Stimulated activated CD8-positive, alpha-beta memory T cell treated with anti-CD3 and anti-CD28 coated beads, Interleukin-4, amount 100 ng/mL, for 24 hours (primary cell): ENCODE measurements at regions not wholly inside any gene's neighbourhood (a gene's known extent, or its start where the extent isn't known, plus 50 kb on each side); places are given as distances from the start of the nearest gene placed in this dataset.

ENCODE experiments used
- DNase-seq: peaks from one replicate; pipeline ENCODE4 v3.0.0-alpha.2; 2020; ENCODE audit warnings: low read depth

DNA sequence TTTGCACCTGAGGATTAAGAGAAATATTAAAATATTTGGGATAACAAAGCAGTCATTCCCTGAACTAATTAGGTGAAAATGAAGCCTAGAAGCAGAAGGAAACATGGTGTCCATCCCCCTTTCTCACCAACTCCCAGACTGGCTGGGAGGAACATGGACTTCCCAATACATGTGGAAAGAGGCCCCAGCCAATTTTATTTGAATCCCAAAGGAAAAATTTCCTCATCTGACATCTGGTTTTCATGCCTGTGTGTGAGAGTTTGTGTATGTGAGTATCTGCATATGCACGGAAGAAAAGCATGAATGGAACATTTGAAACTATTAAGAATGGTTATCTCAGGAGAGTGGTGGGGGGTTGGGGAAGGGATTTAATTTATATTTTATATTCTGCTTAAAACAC, 84.3 kb downstream of the COPS8 start:
- DNase-seq = no peak

DNA sequence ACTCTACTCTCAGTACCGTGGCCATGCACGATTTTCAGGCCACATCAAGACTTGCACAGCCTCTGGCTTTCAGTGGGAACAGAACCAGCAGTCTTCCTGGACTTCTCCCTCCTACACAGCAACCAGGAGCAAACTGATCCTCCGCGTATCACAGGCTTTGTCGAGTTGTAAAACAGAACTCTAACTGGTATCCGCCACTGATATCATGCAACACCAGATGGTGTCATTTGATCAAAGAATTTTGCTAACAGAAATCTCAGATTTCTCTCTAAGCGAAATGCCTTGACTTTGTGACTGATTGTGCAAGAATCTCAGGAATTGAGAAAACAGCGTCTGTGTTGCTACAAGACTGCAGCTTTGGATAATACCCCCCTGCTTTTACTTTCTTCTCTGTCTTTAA, 85.7 kb downstream of the COPS8 start:
- DNase-seq = no peak

DNA sequence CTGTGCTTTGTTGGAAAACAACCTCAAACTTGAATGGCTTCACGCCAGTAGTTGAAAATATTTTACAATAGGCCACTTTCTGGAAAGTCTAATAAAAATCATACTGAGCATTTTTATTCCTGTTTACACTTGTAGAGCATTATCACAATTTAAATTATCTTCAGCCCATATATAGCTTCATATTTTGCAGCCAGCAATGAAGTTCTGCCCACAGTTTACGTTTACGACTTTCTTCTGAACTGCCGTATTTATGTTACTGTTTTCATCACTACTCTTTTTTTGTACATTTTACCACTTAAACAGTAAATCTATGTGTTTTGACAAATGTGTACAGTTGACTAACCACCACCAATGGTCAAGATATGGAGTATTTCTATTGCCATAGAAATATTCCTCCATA, 86.2 kb downstream of the COPS8 start:
- no peak for DNase-seq

DNA sequence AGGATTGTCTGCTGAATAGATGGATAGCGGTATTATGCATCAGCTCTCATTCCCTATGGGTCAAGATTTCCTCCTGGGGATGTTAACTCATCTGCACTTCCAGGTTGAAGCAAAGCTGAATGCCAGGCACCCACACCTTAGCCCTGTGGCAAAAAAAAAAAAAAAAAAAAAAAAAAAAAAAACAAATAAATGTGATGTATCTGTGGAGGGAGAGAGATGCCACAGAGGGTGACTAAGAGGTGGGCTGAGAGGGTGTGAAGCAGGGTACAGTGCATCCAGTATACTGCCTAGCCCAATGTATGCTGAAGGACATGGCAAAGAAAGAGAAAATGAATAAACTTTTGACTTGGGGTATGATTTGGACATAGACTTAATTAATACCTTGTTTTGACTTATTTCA, 91.4 kb downstream of the COPS8 start:
- DNase-seq = no peak

DNA sequence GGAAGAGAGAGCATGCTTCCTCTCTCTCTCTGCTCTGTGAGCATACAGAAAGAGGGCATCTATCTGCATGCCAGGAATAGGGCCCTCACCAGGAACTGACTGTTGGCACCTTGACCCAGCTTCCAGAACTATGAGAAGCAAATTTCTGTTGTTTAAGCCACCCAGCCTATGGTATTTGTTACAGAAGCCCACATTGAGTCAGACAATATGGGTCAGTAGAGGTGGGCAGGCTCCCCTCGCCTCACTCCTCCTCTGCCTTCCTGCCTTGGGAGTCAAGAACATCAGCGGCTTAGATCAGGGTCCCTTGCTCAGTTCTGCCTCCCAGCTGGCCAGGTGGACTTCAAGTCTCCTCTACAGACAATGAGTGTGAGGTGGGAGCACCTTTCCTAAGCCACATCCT, 92.3 kb downstream of the COPS8 start:
- no peak for DNase-seq

DNA sequence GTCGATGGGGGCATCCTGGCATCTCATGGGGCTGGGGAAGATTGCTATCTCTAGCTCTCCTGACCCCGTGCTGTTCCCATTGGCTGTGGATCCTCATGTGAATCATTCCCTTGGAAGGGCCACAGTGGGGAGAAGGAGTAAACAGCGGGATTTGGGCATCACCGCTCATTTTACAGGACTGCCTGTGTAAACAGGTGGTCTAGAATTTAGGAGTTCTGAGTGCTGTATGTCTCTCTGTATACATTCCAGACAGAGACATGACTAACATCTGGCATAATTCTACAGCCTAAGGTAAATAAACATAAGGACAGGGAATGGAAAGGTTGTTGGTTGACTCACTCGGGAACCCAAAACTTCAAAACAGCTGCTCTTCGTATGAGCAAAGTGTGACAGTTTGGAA, 92.7 kb downstream of the COPS8 start:
- no peak for DNase-seq

DNA sequence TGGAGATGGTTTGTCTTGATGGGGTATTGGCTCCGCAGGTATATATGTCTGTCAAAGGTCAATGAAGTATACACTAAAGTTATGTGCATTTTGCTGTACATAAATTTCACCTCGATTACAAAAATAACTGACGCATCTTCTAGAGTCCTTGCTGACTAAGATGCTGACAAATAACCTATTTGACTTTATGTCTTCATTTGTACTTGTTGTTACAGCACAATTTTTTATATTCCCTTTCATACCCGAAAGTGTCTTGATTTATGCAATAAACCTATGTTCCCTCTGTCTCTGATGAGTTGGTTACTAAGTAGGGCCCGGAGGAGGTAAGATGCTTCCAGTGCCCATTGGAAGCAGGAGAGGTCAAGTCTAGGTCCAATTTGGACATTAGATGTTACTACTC, 93.5 kb downstream of the COPS8 start:
- DNase-seq = no peak

DNA sequence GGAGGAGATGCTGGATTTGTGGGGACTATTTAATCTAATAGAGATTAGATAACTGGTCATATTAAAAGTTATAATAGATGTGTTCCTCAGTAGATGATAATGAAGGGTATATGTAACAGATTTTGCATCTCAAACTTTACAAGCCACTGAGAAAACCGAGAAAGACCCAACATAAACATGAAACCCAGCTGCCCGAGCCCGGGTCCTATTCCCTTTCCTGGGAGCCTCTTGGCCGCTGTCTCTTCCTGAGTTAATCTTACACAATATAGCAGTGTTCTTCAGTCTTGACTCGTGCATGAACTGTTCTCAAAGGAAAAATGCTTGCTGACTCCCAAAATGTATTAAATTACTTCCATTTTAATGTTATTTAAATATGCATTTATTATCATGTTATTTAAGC, 94.5 kb downstream of the COPS8 start:
- no peak for DNase-seq

DNA sequence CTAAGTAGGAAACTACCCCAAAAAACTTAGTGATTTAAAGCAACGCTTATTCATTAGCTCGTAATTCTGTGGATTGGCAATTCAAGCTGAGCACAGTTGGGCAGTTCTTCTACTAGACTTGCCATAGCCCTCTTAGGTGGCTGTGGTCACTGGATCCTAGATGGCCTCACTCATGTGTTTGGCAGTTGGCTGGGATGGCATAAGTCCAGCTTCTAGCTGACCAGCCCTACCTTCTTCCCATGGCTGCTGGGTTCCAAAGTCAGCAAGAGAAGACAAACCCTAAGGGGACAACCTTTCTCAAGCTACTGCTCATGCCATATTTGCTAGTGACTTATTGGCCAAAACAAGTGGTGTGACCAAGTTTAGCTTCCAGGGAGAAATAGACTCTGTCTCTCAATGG, 95.3 kb downstream of the COPS8 start:
- DNase-seq = no peak

DNA sequence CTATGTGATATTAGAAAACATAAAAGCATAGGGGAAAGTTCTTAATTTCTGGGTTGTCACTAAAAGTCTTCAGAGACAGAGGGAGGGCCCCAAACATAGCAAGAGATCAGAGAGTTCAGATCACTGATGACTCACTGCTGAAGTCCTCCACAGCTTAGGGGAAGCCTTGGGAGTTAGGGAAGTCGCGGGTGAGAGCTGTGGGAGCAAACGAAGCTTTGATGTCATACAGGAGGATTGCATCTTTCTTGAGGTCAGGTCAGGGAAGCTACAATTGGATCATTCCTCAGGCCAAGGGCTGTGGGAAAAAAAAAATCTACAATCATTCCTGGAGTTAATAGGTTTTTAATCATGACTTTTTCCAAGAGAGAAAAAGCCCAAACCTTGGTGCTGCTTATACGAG, 96.2 kb downstream of the COPS8 start:
- DNase-seq = no peak

DNA sequence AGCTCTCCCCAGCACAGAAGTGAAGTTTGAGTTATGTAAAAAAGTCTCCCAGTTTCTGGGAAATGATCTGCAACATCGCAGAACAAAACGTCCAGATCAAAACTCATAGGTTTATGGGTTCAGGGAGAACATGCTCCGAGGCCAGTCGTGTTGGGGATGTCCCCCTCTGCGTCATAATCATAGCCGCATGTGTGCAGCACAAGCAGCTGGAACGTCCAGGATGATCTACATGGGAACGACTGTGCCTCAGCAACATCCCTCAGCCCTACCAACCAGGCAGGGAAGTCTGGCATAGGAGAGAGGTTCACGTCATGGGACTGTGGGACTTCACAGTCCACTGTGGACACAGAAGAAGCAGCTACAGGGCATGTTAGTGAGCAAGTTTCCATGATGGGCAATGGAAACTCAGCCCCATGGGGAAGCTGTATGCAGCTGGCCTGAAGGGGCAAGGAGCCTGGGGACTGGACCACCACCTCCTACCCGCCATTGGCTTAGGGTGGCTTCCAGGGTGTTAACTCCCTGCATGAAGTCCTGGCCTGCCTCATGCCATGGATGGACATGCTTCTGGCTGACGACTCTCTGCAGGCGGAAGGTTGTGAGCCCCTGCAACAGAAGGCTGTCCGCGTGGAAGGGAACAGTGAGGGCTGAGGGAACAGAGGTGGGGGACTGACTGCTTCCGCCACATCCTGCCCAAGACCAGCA, 96.9 kb downstream of the COPS8 start:
- DNase-seq = no peak

DNA sequence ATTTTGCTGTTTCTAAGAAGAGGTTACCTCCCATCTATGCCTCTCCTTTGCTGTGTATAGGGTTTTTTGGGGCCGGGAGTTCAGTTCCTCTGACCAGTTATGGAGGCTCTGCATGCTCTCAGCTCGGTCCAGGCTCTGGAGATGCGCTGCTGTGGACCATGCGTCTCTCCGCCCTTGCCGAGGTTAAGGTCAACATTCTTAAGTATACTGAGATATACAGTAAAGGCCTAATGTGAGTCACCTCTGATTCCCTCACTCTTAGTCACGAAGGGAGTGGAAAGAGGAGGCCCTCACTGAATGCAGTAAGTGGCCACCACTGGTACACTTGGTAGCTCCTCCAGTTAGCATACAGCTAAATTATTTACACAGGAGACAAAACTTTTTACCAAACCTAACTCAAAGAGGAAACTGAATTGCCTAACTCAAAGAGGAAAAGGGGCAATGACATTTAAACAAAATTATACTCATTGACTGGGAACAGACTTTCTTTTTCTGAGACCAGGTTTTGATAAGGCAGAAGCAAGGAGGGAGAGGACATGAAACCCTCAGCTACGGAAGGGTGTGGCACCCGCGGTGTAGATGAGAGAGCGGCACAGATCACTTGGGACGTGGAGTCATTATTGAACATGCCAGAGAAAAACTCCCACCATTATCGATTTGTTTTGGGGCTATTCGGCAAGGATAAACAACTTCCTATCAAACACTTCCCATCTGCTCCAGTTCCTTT, 98.7 kb downstream of the COPS8 start:
- DNase-seq = no peak

DNA sequence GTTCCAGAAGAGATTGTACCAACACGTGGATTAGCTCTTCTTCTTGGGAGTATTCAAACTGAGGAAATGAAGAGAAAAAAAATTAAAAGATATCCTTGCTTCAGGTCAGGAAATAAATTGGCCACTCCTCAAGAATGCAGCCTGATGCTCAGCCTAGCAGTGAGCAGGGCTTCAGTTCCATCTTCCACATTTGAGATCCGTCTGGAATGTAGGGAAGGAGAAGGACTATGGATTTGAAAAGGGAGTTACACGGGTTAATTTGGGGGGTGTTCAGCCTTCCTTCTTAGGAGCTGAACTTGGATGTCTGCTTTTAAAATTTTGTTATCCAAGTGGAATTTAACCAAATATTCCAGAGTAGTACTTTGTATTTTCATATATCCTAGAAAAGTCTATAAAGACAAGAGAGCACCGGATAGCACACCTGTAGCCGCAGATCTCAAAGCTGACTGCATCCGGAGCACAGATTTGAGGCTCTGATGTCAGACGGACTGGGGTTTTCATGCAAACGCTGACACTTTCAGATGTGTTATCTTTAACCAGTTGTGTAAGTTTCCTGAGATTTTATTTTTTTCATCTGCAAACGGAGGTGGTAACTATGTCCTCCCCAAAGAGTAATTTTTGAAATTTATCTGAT, 99.3 kb downstream of the COPS8 start:
- DNase-seq = no peak

DNA sequence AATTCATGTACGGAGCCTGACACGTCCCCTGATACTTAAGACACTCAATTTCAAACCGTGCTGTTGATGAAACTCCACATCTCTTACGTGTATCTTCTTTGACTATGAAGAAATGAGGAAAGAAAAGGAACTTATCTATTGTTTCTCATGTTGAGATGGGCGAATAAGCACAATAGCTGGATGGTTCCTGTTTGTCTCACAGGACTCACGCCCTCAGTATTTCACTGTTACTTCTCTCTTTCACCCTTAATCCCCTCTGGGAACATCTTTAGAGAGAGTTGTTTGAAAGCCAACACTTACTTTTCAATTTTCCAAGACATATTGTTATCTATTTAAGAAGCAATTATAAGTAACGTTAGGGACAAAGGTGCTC, 99.8 kb downstream of the COPS8 start:
- no peak for DNase-seq

DNA sequence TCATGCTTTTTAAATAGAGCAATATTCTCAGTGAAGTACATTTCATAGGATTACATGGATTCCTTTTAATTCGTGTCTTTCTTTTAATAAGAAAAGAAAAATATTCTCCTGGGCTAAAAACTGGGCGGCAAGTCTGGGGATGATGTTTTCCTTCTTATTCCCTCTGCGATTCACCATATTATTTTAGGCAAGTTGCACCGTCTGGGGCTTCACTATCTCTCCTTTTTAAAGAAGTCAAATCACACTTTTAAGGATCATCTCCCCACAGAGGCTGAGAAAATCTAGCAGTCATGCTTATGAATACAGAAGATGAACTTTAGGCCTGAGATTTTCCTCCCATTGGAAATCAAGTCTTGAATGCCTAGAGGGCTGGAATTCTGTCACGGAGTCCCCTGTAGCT, 104.1 kb downstream of the COPS8 start:
- no peak for DNase-seq

DNA sequence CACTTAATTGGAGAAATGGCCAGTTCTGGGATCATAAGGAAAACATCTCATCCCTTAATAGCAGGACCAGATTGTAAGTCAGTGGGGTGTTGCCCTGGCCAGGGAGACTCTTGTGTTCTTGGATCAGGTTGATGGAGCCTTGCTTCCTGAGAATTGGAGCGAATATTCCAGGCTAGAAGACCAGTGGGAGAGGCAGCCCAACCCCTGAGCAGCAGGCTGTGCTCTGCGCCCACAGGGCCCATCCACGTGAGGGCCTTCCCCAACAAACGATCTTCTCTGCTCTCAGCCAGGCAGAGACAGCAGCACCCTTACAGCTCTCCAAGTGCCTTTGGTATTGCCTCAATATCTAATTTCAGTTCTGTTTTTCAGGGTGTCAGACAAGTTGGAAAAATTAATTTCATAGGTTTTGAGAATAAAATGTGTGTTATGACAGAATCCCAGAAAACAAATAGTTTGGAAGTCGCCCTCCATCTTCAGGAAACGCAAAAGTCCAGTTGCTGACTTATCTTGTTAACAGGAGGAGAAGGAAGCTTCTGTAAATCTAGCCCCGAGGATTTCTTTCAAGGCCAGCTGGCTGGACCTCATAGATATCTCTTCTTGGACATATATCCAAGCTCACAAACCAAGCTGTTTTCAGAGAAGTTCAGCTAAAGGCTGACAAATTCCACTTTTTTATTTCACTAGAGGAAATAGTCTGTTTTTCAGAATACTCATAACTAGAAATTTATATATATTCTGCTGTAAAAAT, 105.5 kb downstream of the COPS8 start:
- DNase-seq = no peak

DNA sequence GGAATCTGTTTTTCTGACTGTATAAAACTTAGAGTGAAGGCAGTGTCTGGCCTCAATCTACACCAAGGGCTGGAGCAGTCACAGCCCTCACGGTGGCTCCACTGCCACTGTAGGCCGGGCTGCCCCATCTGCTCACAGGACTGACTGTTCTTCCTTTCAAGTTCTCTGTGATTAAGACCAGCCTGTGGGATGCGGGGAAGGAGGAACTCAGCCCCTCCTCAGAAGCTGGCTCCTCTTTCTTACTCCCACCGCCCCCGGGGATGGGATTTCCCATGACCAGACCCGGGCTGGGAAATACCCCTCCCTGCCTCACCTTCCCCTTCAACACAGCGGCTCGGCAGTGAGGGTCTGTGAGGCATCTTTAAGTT, 106.0 kb downstream of the COPS8 start:
- no peak for DNase-seq

DNA sequence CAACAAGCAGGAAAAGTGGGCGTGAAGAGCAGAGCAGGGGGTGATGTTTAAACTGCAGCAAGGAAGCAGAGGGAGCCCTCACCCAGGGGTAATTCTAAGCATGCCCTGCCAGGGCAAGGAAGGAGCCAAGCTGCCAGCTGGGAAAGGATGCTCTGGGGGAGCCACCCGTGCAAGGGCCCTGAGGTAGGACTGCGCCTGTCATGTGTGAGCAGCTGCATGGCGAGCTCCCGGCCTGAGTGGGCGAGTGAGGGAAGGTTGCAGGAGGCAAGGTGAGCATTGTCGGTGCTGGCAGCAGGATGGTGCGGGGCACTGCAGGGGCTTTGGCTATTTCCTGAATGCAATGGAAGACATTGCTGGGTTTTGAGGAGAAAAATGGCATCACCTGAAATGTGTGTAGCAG, 107.2 kb downstream of the COPS8 start:
- DNase-seq = no peak

DNA sequence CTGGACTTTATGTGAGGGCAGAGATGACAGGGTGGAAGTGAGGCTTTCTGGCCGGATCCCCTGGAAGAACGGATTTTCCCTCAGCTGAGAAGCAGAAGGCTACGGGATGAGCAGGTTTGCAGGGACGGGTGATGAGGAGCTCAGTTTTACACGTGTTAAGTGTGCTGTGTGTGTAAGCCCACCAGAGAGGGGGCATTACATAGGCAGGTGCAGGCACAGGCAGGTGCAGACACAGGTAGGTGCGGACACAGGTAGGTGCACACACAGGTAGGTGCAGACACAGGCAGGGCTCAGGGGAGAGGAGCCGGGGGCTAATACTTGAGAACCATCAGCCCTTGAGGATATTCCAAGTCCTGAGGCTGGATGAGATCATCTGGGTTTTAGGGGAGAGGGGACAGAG, 107.7 kb downstream of the COPS8 start:
- no peak for DNase-seq

DNA sequence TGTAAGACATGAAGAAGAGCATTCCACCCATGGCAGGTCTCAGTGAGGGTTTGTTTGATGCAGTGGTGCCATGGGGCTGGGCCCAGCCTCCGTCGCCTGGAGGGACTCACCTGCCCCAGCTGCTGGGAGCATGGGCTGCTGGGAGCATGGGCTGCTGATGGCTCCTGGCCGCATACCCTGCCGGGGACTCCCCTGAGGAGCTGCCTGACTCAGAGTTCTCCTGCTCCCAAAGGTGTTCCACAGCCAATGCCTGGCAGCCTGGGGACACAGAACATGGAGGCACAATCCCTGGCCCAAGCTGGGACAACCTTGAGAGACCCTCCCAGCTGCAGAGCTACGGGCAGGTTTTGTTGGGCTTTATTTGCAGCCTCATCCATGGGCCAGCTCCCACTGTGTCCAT, 108.4 kb downstream of the COPS8 start:
- DNase-seq = no peak

DNA sequence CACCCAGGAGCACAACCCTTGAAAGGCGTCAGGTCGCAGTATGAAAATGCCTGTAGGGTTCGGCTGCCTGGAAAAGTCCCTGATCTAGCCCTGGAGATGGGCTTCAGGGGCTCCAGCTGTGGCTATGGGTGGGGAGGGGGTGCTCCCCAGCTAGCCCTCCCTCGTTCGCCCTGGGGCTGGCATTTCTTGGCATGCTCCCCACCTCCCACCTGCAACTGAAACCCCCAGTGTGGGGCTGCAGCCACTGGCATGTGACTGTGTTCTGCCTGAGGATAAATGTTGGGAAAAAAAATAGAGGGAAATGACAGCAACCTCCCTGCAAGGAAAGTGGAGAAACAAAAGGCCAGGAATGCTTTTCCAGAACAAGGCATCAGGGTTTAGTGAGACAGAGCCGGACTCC, 109.2 kb downstream of the COPS8 start:
- DNase-seq = no peak

DNA sequence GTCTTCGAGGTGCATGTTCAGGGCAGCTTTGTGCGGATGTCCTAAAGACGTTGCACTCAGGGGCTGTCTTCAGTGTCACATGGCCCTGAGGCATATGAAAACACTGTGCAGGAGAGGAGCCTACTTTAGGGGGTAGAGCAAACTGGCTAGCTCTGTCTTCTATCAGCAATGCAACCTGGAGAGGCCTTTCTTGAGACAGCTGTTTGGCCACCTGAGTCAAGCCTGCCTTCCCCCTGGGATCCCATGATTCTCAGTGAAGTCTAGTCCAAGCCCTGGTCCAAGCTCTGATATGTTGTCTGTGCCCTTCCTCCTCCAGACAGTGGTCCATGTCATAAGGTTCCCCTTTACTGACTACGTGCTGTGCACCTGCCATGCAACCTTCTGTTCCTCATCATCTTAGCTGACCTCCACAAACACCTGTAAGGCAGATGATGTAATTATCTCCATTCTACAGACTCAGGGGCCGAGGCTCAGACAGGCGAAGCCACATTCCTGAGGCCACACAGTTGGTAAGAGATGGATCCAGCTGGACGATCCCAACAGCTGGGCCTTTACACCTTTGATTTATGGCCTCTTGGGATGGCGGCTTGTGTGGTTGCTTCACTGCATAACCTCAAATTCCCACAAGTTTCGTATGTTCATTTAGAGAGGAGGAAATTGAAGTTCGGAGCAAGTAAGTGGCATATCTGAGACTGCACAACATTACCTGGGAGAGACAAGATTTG, 109.9 kb downstream of the COPS8 start:
- DNase-seq = no peak
